Mammary epithelial cell (primary cell): ENCODE measurements at regions not wholly inside any gene's neighbourhood (a gene's known extent, or its start where the extent isn't known, plus 50 kb on each side); places are given as distances from the start of the nearest gene placed in this dataset.

Experiments used
- EZH2 ChIP-seq: IDR thresholded peaks from 2 replicates; pipeline ENCODE4 v1.6.1; 2012; ENCODE audit warnings: low read length, inconsistent platforms, borderline replicate concordance
- TF ChIP-seq, protein P1 (sequence below), 2 donors: IDR thresholded peaks in 1 of 2; conservative IDR thresholded peaks in 1 of 2; 2 replicates each; pipeline ENCODE4 v1.5.1; 2011 to 2012; ENCODE audit warnings: inconsistent platforms in 2 of 2, low read length in 2 of 2, mild to moderate bottlenecking in 2 of 2, control low read depth in 1 of 2, low read depth in 1 of 2; ENCODE audit not compliant: insufficient read depth in 1 of 2; ENCODE audit errors: extremely low read depth in 1 of 2

GRCh38 chr22:27348634-27349033 is 452.9 kb downstream of the MN1 start:
- TF ChIP-seq, protein P1, sequence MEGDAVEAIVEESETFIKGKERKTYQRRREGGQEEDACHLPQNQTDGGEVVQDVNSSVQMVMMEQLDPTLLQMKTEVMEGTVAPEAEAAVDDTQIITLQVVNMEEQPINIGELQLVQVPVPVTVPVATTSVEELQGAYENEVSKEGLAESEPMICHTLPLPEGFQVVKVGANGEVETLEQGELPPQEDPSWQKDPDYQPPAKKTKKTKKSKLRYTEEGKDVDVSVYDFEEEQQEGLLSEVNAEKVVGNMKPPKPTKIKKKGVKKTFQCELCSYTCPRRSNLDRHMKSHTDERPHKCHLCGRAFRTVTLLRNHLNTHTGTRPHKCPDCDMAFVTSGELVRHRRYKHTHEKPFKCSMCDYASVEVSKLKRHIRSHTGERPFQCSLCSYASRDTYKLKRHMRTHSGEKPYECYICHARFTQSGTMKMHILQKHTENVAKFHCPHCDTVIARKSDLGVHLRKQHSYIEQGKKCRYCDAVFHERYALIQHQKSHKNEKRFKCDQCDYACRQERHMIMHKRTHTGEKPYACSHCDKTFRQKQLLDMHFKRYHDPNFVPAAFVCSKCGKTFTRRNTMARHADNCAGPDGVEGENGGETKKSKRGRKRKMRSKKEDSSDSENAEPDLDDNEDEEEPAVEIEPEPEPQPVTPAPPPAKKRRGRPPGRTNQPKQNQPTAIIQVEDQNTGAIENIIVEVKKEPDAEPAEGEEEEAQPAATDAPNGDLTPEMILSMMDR (conservative IDR thresholded peaks at IDR 0.05 in 1 of 2, IDR thresholded peaks at IDR 0.05 in 1 of 2; ENCODE audit: extremely low read depth in 1 of 2, insufficient read depth in 1 of 2, low read depth in 1 of 2, low read length in 2 of 2), result no peak
- TF ChIP-seq EZH2, result no peak
